Central memory CD8-positive, alpha-beta T cell (primary cell): ENCODE measurements at regions not wholly inside any gene's neighbourhood (a gene's known extent, or its start where the extent isn't known, plus 50 kb on each side); places are given as distances from the start of the nearest gene placed in this dataset.

Experiments
- ATAC-seq: fragments of 150-1000 bp; cut with Tn5 transposase; replicated peaks from 2 replicates; pipeline ENCODE4 v1.10.0; 2022; ENCODE audit warnings: mild to moderate bottlenecking, moderate FRiP score, moderate number of reproducible peaks; ENCODE audit not compliant: poor library complexity, severe bottlenecking; ENCODE audit errors: extremely low read depth
- DNase-seq, 2 donors: peaks; one replicate each; pipeline ENCODE4 v3.0.0; 2021; ENCODE audit warnings: low spot score in 2 of 2
- H3K27ac Mint-ChIP-seq: one replicate; pipeline ENCODE4 v1.8.0; 2022; ENCODE audit warnings: low read depth, mild to moderate bottlenecking, moderate library complexity, mixed read lengths
- H3K27me3 Mint-ChIP-seq: one replicate; pipeline ENCODE4 v1.8.0; 2022; ENCODE audit warnings: mixed read lengths
- H3K36me3 Mint-ChIP-seq: one replicate; pipeline ENCODE4 v1.8.0; 2022; ENCODE audit warnings: mild to moderate bottlenecking, moderate library complexity, mixed read lengths; ENCODE audit not compliant: insufficient read depth
- H3K4me1 Mint-ChIP-seq: one replicate; pipeline ENCODE4 v1.8.0; 2022; ENCODE audit warnings: mixed read lengths
- H3K4me3 Mint-ChIP-seq: one replicate; pipeline ENCODE4 v1.8.0; 2022; ENCODE audit warnings: mild to moderate bottlenecking, moderate library complexity, mixed read lengths
- H3K9me3 Mint-ChIP-seq: one replicate; pipeline ENCODE4 v1.8.0; 2022; ENCODE audit warnings: mixed read lengths

GRCh38 chr16:62370445-62370844, 334.2 kb upstream of the CDH8 start:
- Mint-ChIP-seq H3K4me1 (no peaks in the 10 kb centered on the region), H3K9me3 (peaks cover 29% of the 10 kb centered on the region), H3K27ac (no peak overlapping the region), H3K4me3 (no peak overlapping the region), H3K27me3 (no peaks in the 10 kb centered on the region), H3K36me3 (peaks cover 7% of the 10 kb centered on the region)
- ATAC-seq (no peak), DNase-seq (no peak)

DNA sequence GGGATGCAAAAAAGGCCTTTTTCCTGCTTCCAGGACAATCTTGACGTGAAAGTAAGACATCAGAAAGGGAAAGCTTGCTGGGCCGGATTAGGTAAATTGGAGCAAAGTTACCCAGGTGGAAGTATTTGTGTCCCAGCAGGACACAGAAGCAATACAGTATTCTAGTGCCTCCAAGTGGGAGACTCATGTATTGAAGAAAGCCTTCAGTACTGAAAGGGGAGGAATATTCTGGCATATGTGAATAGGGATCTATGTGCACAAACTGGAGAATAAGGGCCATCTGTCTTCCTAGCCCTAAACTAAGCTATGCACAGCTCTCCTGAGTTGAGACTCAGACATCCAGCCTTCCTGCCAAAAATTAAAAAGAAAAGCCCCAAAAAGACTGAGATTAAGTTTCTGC, 327.3 kb upstream of the CDH8 start:
- Mint-ChIP-seq H3K4me1 (no peaks in the 10 kb centered on the region), H3K9me3 (peaks cover 16% of the 10 kb centered on the region)

GRCh38 chr16:62353355-62353754, 317.1 kb upstream of the CDH8 start:
- H3K27me3 Mint-ChIP-seq: no peaks in the 10 kb centered on the region
- DNase-seq (no peak), ATAC-seq (no peak)
- H3K27ac Mint-ChIP-seq: no peak overlapping the region
- H3K4me1 Mint-ChIP-seq: no peaks in the 10 kb centered on the region
- H3K9me3 Mint-ChIP-seq: peaks cover 22% of the 10 kb centered on the region
- no peaks in the 10 kb centered on the region for H3K36me3 Mint-ChIP-seq
- H3K4me3 Mint-ChIP-seq: no peak overlapping the region

More for the DNA sequence above, 327.3 kb upstream of the CDH8 start:
- H3K4me3 Mint-ChIP-seq: no peak overlapping the region
- DNase-seq: no peak
- H3K36me3 Mint-ChIP-seq: no peaks in the 10 kb centered on the region
- no peak overlapping the region for H3K27ac Mint-ChIP-seq
- H3K27me3 Mint-ChIP-seq: no peaks in the 10 kb centered on the region
- no peak for ATAC-seq

DNA sequence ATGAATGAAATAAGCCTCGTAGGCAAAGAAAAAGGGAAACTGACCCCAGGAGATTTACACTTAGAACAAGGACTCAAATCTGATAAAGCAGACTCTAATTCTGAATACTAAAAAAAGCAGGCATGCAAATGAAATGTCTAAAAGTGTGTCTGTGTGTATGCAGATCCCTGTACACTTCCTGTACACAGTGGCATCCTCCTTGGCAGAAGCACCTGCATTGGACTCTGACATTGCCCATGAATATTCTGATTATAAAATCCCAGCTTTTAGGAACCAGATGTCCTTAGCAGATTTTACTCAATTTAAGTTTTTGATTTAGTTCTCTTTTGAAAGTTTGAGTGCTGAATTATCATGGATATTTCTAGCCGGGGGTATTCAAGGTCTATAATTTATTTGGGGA, 306.0 kb upstream of the CDH8 start:
- no peaks in the 10 kb centered on the region for H3K36me3 Mint-ChIP-seq
- peaks cover 19% of the 10 kb centered on the region for H3K9me3 Mint-ChIP-seq
- no peaks in the 10 kb centered on the region for H3K27me3 Mint-ChIP-seq
- ATAC-seq: no peak
- H3K4me1 Mint-ChIP-seq: no peaks in the 10 kb centered on the region
- no peak overlapping the region for H3K4me3 Mint-ChIP-seq
- DNase-seq: no peak
- H3K27ac Mint-ChIP-seq: no peak overlapping the region

DNA sequence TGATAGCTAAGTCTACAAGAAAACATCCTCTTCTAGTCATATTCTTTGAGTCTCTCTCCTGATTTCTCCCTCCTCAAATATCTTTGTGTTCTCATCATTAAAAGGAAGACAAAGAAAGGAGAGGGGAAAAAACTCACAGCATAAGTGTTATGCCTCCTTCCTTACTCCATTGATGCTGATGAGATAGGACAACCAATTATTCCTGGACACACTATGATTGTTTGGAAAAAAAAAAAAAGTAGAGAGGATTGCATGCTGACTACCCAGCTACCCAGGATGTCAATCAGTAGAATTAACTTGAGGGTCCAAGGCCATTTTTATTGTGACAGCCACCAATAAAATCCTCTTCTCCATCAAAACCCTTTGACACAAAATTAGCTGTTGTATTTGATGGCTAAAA, 299.1 kb upstream of the CDH8 start:
- no peak overlapping the region for H3K27ac Mint-ChIP-seq
- no peaks in the 10 kb centered on the region for H3K36me3 Mint-ChIP-seq
- no peaks in the 10 kb centered on the region for H3K27me3 Mint-ChIP-seq
- no peaks in the 10 kb centered on the region for H3K4me1 Mint-ChIP-seq
- DNase-seq: no peak
- ATAC-seq: no peak
- no peak overlapping the region for H3K4me3 Mint-ChIP-seq
- peaks cover 5% of the 10 kb centered on the region for H3K9me3 Mint-ChIP-seq

GRCh38 chr16:62321606-62322005, 285.4 kb upstream of the CDH8 start:
- H3K9me3 Mint-ChIP-seq: peaks cover 18% of the 10 kb centered on the region
- ATAC-seq (no peak), DNase-seq (no peak)
- no peaks in the 10 kb centered on the region for H3K27me3 Mint-ChIP-seq
- no peak overlapping the region for H3K27ac Mint-ChIP-seq
- H3K4me3 Mint-ChIP-seq: no peak overlapping the region
- no peaks in the 10 kb centered on the region for H3K4me1 Mint-ChIP-seq
- no peaks in the 10 kb centered on the region for H3K36me3 Mint-ChIP-seq

DNA sequence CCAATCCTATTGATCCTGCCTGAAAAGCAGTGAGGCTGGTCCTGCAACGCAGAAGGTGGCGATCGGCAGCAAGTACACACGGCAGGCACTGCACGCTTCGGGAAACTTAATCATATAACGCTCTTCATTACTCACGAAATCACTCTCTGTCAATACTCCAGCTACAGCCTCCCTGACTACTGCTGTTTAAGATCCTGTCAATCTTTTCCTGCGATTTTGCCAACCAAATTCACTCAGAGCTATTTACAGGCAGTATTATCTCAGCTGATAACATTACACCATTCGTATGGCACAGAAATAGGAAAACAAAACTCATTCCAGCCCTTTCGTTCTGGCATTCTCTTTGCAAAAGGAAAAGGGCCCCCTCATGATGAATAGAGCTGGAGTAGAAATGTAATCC, 262.4 kb upstream of the CDH8 start:
- Mint-ChIP-seq H3K9me3 (peaks cover 33% of the 10 kb centered on the region), H3K27ac (no peak overlapping the region), H3K4me3 (no peak overlapping the region), H3K27me3 (no peaks in the 10 kb centered on the region), H3K4me1 (no peaks in the 10 kb centered on the region), H3K36me3 (no peaks in the 10 kb centered on the region)
- no peak for ATAC-seq
- no peak for DNase-seq

GRCh38 chr16:62294213-62294972, 258.2 kb upstream of the CDH8 start:
- no peak for ATAC-seq
- Mint-ChIP-seq H3K4me3 (no peak overlapping the region), H3K4me1 (no peaks in the 10 kb centered on the region)

DNA sequence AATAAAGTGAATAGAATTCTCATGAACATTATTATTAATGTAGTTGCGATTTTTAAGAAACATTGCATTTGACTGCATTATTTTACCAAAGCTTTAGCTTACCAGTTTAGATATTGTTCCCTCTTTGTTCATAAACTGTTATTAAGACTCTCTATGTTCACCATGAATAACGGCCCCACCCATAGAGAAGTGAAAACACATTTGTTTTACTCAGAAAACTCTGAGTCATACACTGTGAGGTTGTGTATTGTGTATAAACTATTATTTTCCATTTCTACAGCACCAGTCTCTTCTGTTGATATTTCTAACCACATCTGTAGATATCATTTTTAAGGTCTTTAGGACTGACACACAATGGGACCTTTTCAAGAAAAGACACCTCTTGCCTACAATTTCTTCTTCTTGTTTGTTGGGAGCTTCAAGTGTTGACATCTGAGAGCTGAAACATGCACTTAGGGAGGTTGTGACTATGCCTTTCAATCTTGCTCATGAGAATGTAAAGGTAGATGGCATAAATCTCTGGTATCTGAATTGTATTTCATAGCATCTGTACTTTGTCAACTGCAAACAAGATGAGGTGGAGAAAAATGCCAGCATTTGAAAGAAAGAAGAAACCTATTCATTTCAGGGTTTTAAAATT, 252.9 kb upstream of the CDH8 start:
- ATAC-seq (no peak), DNase-seq (no peak)
- Mint-ChIP-seq H3K4me1 (no peaks in the 10 kb centered on the region), H3K9me3 (peaks cover 16% of the 10 kb centered on the region), H3K27ac (no peak overlapping the region), H3K36me3 (no peaks in the 10 kb centered on the region), H3K4me3 (no peak overlapping the region), H3K27me3 (no peaks in the 10 kb centered on the region)

More at GRCh38 chr16:62294213-62294972, 258.2 kb upstream of the CDH8 start:
- Mint-ChIP-seq H3K27me3 (no peaks in the 10 kb centered on the region), H3K36me3 (no peaks in the 10 kb centered on the region), H3K9me3 (peaks cover 32% of the 10 kb centered on the region), H3K27ac (no peak overlapping the region)
- DNase-seq: no peak

- DNase-seq (no peak), ATAC-seq (no peak)
- Mint-ChIP-seq H3K27me3 (no peaks in the 10 kb centered on the region), H3K27ac (no peak overlapping the region), H3K4me3 (no peak overlapping the region), H3K36me3 (no peaks in the 10 kb centered on the region), H3K4me1 (no peaks in the 10 kb centered on the region), H3K9me3 (peaks cover 6% of the 10 kb centered on the region)
Observed at GRCh38 chr16:62280506-62280905, 244.3 kb upstream of the CDH8 start.

DNA sequence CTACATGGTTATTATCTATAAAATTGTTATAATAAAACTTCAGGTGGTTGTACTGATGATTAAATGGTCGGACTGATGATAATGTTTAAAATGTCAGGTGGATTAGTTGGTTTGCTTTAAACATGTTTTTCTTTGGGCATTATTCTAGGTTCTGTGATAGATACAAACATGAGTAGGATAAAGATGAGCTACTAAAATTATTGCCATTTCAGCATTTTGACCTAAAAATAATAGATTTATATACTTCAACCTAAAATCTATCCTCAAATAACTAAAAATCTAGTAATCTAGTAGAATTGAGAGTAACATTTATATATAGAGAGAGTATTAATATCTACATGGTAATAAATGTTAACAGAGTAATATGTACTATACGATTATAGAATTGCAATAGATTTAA, 241.7 kb upstream of the CDH8 start:
- Mint-ChIP-seq H3K36me3 (no peaks in the 10 kb centered on the region), H3K9me3 (peaks cover 17% of the 10 kb centered on the region), H3K4me1 (no peaks in the 10 kb centered on the region), H3K27me3 (no peaks in the 10 kb centered on the region), H3K4me3 (no peak overlapping the region), H3K27ac (no peak overlapping the region)
- no peak for ATAC-seq
- no peak for DNase-seq

- no peak for DNase-seq
- ATAC-seq: no peak
- no peaks in the 10 kb centered on the region for H3K36me3 Mint-ChIP-seq
- H3K27me3 Mint-ChIP-seq: no peaks in the 10 kb centered on the region
- no peak overlapping the region for H3K4me3 Mint-ChIP-seq
- H3K9me3 Mint-ChIP-seq: peaks cover 17% of the 10 kb centered on the region
- H3K27ac Mint-ChIP-seq: no peak overlapping the region
- no peaks in the 10 kb centered on the region for H3K4me1 Mint-ChIP-seq
Observed at GRCh38 chr16:62276637-62277036, 240.4 kb upstream of the CDH8 start.

DNA sequence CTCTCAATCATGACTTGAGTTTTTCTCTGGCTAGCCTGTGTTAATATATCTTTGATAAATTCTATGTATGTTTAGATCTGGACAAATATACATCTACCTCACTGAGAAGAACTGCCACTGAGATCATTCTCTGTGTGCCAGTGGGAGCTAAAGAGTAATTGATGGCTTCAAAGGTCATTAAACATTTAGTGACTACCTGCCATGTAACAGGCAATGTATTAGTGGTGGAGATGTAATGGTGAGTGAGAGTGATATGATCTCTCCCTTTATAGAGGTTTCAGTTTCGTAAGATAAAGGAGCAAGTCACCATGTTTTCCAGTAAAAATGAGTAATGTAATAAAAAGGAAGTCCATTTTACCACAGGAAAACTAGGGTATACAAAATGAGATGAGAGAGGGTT, 235.8 kb upstream of the CDH8 start:
- Mint-ChIP-seq H3K4me1 (no peaks in the 10 kb centered on the region), H3K4me3 (no peak overlapping the region), H3K27ac (no peak overlapping the region), H3K27me3 (no peaks in the 10 kb centered on the region), H3K36me3 (no peaks in the 10 kb centered on the region), H3K9me3 (peaks cover 28% of the 10 kb centered on the region)
- no peak for DNase-seq
- no peak for ATAC-seq
